Tibial artery (tissue), 4 donors: ENCODE measurements at regions not wholly inside any gene's neighbourhood (a gene's known extent, or its start where the extent isn't known, plus 50 kb on each side); places are given as distances from the start of the nearest gene placed in this dataset.

ENCODE experiments used
- DNase-seq, 2 donors: peaks; one replicate each; pipeline ENCODE4 v3.0.0-alpha.2; 2019
- H3K27ac ChIP-seq, 2 donors: fragments of 200-600 bp; sonication (generic) in 1 of 2; 1 replicate in 1 of 2; 2 replicates in 1 of 2; pipeline ENCODE4 v1.5.1; 2018 to 2019; ENCODE audit warnings: mild to moderate bottlenecking in 1 of 2
- H3K27me3 ChIP-seq, 2 donors: fragments of 200-600 bp; sonication (generic) in 1 of 2; one replicate each; pipeline versions ENCODE4 v1.5.1 to v1.6.0; 2016 to 2019
- H3K36me3 ChIP-seq, 3 donors: fragments of 200-600 bp; sonication (generic) in 2 of 3; one replicate each; pipeline ENCODE4 v1.5.1; 2016 to 2019; ENCODE audit warnings: mild to moderate bottlenecking in 2 of 3
- H3K4me1 ChIP-seq, 4 donors: fragments of 200-600 bp; sonication (generic) in 2 of 4; 1 replicate in 3 of 4; 2 replicates in 1 of 4; pipeline ENCODE4 v1.5.1; 2016 to 2019
- H3K4me3 ChIP-seq, 2 donors: fragments of 200-600 bp; sonication (generic) in 1 of 2; 1 replicate in 1 of 2; 2 replicates in 1 of 2; pipeline ENCODE4 v1.5.1; 2018 to 2019; ENCODE audit warnings: mild to moderate bottlenecking in 2 of 2
- H3K9me3 ChIP-seq, 3 donors: fragments of 200-600 bp; sonication (generic) in 1 of 3; one replicate each; pipeline ENCODE4 v1.5.1; 2016 to 2019
- CTCF ChIP-seq, 2 experiments: fragments of 200-600 bp in 1 of 2; fragments of 450-650 bp in 1 of 2; IDR thresholded peaks; one replicate each; pipeline ENCODE4 v1.5.1; 2017 to 2019; ENCODE audit warnings: antibody characterized with exemption in 2 of 2, mild to moderate bottlenecking in 1 of 2, moderate library complexity in 1 of 2
- intact Hi-C: fragments of 100-400 bp; cut with DNase I; formaldehyde crosslinking; loops from one replicate; pipeline ENCODE4 v1.15.0; 2023; ENCODE audit warnings: low total_unique reads

- intact Hi-C loops: no loop called here
- Histone ChIP-seq H3K4me1 (no peaks in the 10 kb centered on the region), H3K27ac (no peak overlapping the region), H3K4me3 (no peak overlapping the region), H3K9me3 (no peaks in the 10 kb centered on the region), H3K36me3 (no peaks in the 10 kb centered on the region), H3K27me3 (no peaks in the 10 kb centered on the region)
- no peak for TF ChIP-seq CTCF (IDR thresholded peaks at IDR 0.05)
- no peak for DNase-seq
Observed at GRCh38 chr1:187961895-187962294, 1133.1 kb downstream of the PLA2G4A start.

DNA sequence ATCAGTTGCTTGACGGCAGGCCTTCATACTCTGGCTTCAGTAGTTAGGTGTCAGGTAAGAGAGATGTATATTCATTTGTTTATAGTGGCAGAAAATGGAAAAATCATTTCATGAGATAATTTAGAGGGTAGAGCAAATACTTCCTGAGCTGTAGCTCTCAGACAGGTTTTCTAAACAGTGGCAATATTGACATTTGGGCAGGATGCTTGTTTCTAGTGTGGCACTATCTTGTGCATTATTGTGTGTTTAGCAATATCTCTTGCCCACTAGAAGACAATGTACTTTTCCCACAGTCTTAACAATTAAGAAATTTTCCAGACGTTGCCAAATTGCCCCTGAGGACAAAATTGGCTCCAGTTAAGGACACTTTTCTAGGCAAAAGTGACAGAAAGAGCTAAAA lies 1143.1 kb downstream of the PLA2G4A start:
- DNase-seq: no peak
- Histone ChIP-seq H3K27ac (no peak overlapping the region), H3K9me3 (no peaks in the 10 kb centered on the region), H3K4me1 (no peaks in the 10 kb centered on the region), H3K36me3 (no peaks in the 10 kb centered on the region), H3K4me3 (no peak overlapping the region), H3K27me3 (no peaks in the 10 kb centered on the region)
- intact Hi-C loops: no loop called here
- no peak for TF ChIP-seq CTCF (IDR thresholded peaks at IDR 0.05)

- no peak overlapping the region for H3K27ac ChIP-seq
- TF ChIP-seq CTCF (IDR thresholded peaks at IDR 0.05): no peak
- H3K4me3 ChIP-seq: no peak overlapping the region
- H3K4me1 ChIP-seq: no peaks in the 10 kb centered on the region
- H3K9me3 ChIP-seq: no peaks in the 10 kb centered on the region
- intact Hi-C loops: no loop called here
- H3K27me3 ChIP-seq: no peaks in the 10 kb centered on the region
- H3K36me3 ChIP-seq: no peaks in the 10 kb centered on the region
- no peak for DNase-seq
Observed at GRCh38 chr1:187977298-187977697, 1148.5 kb downstream of the PLA2G4A start.

DNA sequence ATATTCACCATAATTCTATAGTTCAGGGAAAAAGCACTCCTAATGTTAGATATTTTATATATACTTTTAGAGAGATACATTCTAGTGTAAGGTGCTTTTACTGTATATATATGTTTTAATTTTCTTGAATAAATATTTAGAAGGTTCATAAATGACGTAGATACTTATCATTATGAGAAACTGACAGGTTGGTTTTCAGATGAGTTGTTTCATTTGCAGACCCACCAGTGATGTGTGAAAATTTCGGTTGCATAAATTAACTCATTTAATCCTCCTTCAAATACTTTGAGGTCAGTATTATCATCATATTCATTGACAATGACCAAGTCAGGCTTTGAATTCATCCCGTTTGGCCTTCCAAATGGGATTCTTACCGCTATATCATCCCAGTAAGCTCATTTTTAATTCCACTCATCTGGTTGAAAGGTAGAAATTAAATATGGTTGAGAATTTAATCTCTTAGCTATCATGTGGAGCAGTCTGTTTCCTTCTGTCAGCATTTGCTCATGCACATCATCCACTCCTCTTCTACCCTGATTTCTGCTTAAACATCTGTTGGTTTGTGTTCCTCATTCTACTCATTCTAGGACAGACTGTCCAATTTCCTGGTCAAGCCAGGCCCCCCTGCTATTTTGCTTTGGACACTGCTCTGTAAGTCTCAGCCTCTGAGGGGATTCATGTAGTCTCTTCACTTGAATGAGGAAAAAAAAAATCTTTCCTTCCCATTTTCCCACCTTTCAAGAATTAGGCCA lies 1156.6 kb downstream of the PLA2G4A start:
- Histone ChIP-seq H3K9me3 (no peaks in the 10 kb centered on the region), H3K4me1 (no peaks in the 10 kb centered on the region), H3K36me3 (no peaks in the 10 kb centered on the region), H3K4me3 (no peak overlapping the region), H3K27me3 (no peaks in the 10 kb centered on the region), H3K27ac (no peak overlapping the region)
- intact Hi-C loops: no loop called here
- TF ChIP-seq CTCF (IDR thresholded peaks at IDR 0.05): no peak
- DNase-seq: no peak

DNA sequence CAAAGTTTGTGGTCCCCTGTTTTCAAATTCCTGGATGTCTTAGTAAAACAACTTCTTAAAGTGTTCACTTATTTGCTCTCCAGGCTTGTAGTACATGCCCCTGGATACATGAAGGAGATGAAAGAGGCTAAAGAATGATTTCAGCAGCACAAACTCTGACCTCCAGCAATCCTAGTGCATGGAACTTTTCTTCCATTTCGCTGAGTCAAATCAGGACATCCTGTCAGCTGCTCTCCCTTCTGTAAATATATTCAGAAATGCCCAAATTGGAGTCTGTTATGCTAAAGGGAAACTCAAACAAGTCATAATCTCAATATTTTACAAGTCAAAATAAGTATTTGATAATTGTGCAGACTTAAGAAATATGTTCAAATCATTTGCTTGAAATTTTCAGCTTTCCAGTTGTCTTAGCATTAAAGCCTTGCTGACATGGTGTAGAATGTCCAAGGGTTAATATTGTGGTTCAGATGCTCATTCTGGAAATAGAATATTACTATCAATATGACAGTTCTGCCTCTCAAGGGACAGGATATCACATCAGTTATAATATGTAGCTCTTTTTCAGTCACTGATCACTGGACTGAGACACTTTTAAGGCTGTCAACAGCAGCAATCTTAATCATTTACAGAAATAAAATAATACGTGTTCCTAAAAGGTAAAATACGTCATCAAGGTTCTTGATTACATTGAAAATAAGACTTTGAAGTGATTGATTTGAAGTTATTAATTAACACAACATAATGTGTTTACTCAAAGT lies 1157.3 kb downstream of the PLA2G4A start:
- DNase-seq: no peak
- Histone ChIP-seq H3K4me3 (no peak overlapping the region), H3K9me3 (no peaks in the 10 kb centered on the region), H3K36me3 (no peaks in the 10 kb centered on the region), H3K27ac (no peak overlapping the region), H3K4me1 (no peaks in the 10 kb centered on the region), H3K27me3 (no peaks in the 10 kb centered on the region)
- intact Hi-C loops: no loop called here
- no peak for TF ChIP-seq CTCF (IDR thresholded peaks at IDR 0.05)
